ENCODE measurements at regions not wholly inside any gene's neighbourhood (a gene's known extent, or its start where the extent isn't known, plus 50 kb on each side); places are given as distances from the start of the nearest gene placed in this dataset.
"Not testable (repeated sequence)": the region's sequence is repeated elsewhere in the genome, so short reads cannot be mapped to it uniquely, and the experiment has no call there.

DNA sequence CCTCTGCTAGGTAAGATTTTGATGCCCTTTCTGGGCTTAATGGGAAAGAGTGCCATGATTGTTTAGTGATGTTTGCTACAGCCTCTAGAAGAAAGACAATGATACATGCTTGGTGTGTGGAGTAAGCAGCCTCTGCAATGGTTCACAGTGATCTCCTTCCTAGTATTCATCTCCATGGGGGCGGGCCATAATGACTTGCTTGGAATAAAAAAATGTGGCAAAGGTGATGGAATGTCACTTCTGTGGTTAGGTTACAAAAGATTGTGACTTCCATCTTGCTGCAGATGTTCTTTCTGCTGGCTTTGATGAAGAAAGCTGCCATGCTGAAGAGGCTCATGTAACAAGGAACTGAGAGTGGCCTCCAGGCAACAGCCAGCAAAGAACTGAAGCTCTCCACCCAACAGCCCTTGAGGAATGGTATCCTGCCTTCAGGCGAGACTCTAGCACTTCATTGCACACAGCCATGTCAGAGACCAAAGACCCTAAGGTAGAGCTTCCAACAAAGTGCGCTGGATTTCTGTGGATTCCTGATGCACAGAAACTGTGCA, 139.1 kb upstream of the LRIG1 start:
- no peak for DNase-seq
- Histone ChIP-seq H3K36me3 (no peaks in the 10 kb centered on the region), H3K9me3 (peaks cover 0 to 7% (median 0%) of the 10 kb centered on the region in 3 donors), H3K27ac (no peak overlapping the region), H3K27me3 (no peaks in the 10 kb centered on the region), H3K4me1 (no peaks in the 10 kb centered on the region), H3K4me3 (no peak overlapping the region)
- intact Hi-C loops (cut with DNase I; ENCODE audit: low total_unique reads) = no loop called here
- TF ChIP-seq CTCF (IDR thresholded peaks at IDR 0.05) = no peak

- no peak for DNase-seq
- no peak overlapping the region for H3K4me3 ChIP-seq
- TF ChIP-seq CTCF (IDR thresholded peaks at IDR 0.05) = no peak
- H3K9me3 ChIP-seq = peaks cover 0 to 7% (median 0%) of the 10 kb centered on the region in 3 donors
- no peaks in the 10 kb centered on the region for H3K36me3 ChIP-seq
- H3K27ac ChIP-seq = no peak overlapping the region
- H3K27me3 ChIP-seq = no peaks in the 10 kb centered on the region
- no peaks in the 10 kb centered on the region for H3K4me1 ChIP-seq
- intact Hi-C loops (cut with DNase I; ENCODE audit: low total_unique reads) = no loop called here
Observed at GRCh38 chr3:66642019-66642418, 141.2 kb upstream of the LRIG1 start.

DNA sequence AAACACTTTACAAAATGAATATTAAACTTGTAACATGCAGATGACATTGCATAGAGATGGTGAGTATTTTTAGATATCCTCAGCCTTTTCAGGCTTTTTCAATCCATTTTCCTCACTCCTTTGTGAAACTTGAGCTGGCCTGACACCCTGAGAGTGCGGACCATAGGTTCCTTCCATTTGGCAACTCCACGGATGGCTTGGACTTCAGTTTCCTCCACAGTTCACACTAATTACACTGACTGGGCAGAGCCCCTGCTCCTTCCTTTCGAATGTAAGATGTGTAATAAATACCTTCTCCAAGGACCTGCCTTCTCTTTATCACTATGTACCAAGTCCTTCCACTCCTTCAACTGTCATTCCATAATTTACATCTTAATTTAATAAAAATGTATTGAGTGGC, 141.7 kb upstream of the LRIG1 start:
- intact Hi-C loops (cut with DNase I; ENCODE audit: low total_unique reads) = no loop called here
- H3K4me3 ChIP-seq = no peak overlapping the region

GRCh38 chr3:66644549-66644948, 143.7 kb upstream of the LRIG1 start:
- Histone ChIP-seq H3K36me3 (no peaks in the 10 kb centered on the region), H3K4me3 (no peak overlapping the region), H3K27ac (no peak overlapping the region), H3K27me3 (no peaks in the 10 kb centered on the region), H3K9me3 (peaks cover 0 to 7% (median 0%) of the 10 kb centered on the region in 3 donors), H3K4me1 (no peaks in the 10 kb centered on the region)
- no peak for TF ChIP-seq CTCF (IDR thresholded peaks at IDR 0.05)
- DNase-seq = no peak
- intact Hi-C loops (cut with DNase I; ENCODE audit: low total_unique reads) = no loop called here

More for the DNA sequence above, 141.7 kb upstream of the LRIG1 start:
- Histone ChIP-seq H3K27ac (no peak overlapping the region), H3K27me3 (no peaks in the 10 kb centered on the region), H3K9me3 (peaks cover 0 to 7% (median 0%) of the 10 kb centered on the region in 3 donors), H3K36me3 (no peaks in the 10 kb centered on the region), H3K4me1 (no peaks in the 10 kb centered on the region)
- DNase-seq = no peak
- TF ChIP-seq CTCF (IDR thresholded peaks at IDR 0.05) = no peak

DNA sequence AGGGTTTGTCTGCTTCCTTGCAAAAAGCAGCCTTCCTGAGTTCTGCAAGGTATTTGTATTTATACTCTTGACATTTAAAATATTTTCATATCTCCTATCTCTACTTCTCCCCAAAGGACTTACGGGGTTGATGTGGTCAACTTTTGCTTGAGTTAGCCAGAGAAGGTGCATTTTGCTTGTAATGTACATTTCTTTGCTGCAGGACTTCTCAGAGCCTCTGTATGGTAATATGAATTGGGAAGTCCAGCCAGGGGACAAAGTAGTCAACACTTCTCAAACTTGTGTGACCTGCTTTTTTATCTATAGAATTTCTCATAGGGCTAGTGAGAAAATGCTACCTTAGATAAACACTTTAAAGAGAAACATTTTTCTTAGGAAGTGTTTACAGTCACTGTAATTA, 148.2 kb upstream of the LRIG1 start:
- Histone ChIP-seq H3K27me3 (no peaks in the 10 kb centered on the region), H3K9me3 (peaks cover 0 to 7% (median 0%) of the 10 kb centered on the region in 3 donors), H3K4me1 (no peaks in the 10 kb centered on the region), H3K4me3 (no peak overlapping the region), H3K36me3 (no peaks in the 10 kb centered on the region), H3K27ac (no peak overlapping the region)
- intact Hi-C loops (cut with DNase I; ENCODE audit: low total_unique reads) = no loop called here
- TF ChIP-seq CTCF (IDR thresholded peaks at IDR 0.05) = no peak
- DNase-seq = no peak

- DNase-seq; H3K36me3 ChIP-seq; H3K27me3 ChIP-seq; H3K4me3 ChIP-seq; H3K27ac ChIP-seq; H3K9me3 ChIP-seq; intact Hi-C loops (cut with DNase I; ENCODE audit: low total_unique reads); H3K4me1 ChIP-seq: not testable (repeated sequence)
Observed at GRCh38 chr3:66651520-66651919, 150.7 kb upstream of the LRIG1 start.

- intact Hi-C loops (cut with DNase I; ENCODE audit: low total_unique reads); H3K9me3 ChIP-seq; H3K4me1 ChIP-seq; H3K27me3 ChIP-seq; DNase-seq; H3K4me3 ChIP-seq; H3K27ac ChIP-seq; H3K36me3 ChIP-seq: not testable (repeated sequence)
Observed at GRCh38 chr3:66652100-66652499, 151.3 kb upstream of the LRIG1 start.
